GM08714 (cell line): ENCODE measurements at regions not wholly inside any gene's neighbourhood (a gene's known extent, or its start where the extent isn't known, plus 50 kb on each side); places are given as distances from the start of the nearest gene placed in this dataset.

Experiments
- H3K4me3 ChIP-seq: fragments of 200-500 bp; sonication (Bioruptor generic); 2 replicates; pipeline ENCODE4 v1.5.1; 2014; ENCODE audit warnings: mild to moderate bottlenecking, low read length, inconsistent platforms
- ZNF274 ChIP-seq: IDR thresholded peaks from 2 replicates; pipeline ENCODE4 v1.6.1; 2012; ENCODE audit warnings: mild to moderate bottlenecking, low read depth, low read length

DNA sequence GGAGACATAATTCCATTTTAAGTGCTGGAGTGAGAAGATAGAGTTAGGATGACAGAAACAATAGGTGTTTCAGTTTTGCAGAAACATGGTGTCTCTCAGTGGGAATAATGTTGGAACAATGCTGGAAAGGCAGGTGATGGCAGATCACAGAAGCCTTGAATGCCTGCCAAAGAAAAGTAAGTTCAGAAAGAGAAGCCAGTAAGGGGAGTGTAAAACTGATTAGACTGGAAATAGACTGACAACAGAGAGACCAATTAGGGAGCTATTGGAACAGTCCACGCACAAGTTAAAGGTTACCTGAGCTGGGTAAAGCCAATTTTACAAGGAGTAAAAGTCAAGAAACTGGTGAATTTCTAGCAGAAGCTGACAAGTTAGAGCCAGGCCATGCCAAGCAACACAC lies 142.9 kb downstream of the TFAP2A start:
- no peak for TF ChIP-seq ZNF274
- no peak overlapping the region for H3K4me3 ChIP-seq

DNA sequence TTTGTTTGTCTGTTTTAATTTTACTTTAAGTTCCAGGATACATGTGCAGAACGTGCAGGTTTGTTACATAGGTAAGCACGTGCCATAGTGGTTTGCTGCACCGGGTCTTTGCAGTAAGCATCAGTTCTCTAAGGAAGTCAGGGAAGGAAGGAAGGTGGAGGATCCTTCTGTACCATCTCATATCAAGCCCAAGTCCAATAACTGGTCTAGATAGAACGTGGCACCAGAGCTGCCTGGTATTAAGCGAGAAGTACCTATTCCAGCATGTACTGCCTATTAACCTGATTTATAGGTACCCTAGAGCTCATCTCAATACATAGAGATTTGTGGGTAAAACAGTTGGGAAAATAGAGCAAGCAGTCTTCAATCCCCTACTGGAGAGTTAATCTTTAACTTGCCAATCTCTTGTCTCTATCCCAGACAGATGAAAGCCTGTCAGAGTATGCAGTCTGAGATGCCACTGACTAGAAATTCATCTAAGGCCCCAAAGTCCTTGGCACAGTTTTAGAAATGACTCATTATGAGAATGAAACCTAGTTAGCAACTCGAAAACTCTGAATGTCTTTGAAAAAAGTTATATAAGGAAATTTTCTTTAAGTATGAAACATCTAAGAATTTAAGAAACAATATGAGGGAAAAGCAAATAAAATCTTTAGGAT lies 144.9 kb downstream of the TFAP2A start:
- TF ChIP-seq ZNF274: no peak

DNA sequence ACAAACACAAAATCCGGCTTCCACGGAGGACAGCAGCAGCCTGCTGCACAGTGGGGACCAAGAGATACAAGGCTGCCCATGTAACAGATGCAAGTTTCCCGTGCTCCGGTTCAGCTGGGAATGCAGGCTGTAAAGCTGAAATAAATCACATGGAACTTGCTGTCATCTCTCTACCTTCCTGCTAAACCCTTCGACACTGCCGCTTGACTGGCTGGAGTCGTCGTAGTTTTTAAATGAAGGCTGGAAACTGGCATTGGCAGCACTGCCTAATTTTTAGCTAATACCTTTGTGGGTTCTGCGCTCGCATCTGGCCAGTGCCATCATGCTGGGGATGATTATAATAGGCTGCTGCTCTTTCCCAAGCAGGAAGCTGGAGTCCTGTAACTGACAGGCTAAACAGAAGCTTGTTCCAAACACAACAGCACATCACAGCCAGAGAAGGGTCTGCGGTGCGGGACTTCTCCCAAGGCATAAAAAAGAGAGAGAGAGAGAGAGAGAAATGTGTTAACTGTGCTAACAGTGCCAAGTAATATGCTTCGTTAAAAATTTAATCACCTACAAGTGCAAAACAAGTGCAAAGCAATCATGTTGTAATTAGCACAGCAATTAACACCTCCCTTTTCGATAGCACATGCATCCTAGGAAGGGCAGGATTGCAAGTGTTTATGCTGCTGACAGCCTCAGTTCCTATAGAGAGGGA lies 146.1 kb downstream of the TFAP2A start:
- no peak for TF ChIP-seq ZNF274
- no peak overlapping the region for H3K4me3 ChIP-seq

More for the DNA sequence above, 144.9 kb downstream of the TFAP2A start:
- H3K4me3 ChIP-seq: no peak overlapping the region

DNA sequence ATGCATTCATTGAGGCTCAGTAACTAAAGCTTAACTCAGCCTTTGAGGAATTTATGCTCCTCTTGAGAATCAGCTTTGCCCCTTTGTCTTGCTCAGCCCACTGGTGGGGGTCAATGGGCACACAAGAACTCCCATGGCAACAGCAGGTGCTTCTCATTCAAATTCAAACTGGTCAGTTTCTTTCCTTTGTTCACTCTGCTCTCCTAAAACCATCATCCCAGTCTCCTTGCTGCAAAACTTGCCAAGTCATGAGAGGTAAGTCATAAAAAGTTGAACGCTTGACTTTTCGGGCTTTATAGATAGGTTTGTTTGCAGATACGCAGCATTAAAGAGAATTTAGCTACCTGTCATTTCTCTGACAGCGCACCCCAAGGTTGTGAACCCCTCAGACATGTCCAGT lies 146.8 kb downstream of the TFAP2A start:
- TF ChIP-seq ZNF274: no peak
- no peak overlapping the region for H3K4me3 ChIP-seq

DNA sequence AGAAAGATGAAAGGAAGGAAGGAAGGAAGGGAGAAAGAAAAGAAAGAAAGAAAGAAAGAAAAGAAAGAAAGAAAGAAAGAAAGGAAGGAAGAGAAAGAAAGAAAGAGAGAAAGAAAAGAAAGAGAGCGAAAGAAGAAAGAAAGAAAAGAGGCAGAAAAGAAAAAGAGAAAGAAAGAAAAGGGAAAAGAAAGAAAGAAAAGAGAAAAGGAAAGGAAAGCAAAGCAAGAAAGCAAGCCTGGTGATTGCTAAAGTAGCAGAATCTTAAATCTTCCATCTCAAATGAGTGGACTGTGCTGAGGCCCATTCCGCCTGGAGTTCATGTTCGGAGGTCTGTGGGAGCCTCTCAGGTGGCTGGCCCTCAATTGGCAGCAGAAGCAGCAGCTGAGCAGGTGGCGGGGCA lies 148.4 kb downstream of the TFAP2A start:
- TF ChIP-seq ZNF274: no peak
- no peak overlapping the region for H3K4me3 ChIP-seq

DNA sequence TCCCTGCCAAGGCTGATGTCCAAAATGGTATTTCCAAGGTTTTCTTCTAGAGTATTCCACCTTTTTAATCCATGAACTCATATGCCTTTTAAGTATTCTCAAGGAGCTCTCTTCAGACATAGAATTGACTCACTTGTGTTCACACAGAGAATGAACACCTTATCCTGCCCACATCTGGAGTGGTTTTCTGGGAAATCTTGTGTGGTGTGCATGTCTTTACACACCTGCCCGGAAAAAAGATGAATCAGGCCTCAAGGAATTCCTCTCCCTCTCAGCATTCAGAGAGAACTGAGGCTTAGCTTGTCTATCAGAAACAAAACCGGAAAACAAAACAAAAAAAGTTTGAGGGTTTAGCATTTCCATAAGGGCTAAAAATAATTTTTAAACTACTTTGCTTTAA lies 148.8 kb downstream of the TFAP2A start:
- no peak for TF ChIP-seq ZNF274
- no peak overlapping the region for H3K4me3 ChIP-seq

DNA sequence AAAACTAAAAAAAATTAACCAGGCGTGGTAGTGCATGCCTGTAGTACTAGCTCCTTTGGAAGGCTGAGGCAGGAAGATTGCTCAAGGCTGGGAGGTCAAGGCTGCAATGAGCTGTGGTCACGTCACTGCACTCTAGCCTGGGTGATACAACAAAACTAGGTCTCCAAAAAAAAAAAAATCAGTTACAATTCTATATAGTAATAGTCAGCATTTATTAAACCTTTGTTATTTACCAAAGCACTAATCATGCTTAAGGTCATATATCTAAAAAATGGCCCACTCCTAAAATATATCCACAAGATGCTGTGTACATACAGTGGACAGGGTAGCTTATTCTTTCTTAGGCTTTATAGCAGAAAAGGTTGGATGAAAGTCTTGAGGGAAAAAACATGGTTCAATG lies 152.4 kb downstream of the TFAP2A start:
- no peak overlapping the region for H3K4me3 ChIP-seq
- TF ChIP-seq ZNF274: no peak

DNA sequence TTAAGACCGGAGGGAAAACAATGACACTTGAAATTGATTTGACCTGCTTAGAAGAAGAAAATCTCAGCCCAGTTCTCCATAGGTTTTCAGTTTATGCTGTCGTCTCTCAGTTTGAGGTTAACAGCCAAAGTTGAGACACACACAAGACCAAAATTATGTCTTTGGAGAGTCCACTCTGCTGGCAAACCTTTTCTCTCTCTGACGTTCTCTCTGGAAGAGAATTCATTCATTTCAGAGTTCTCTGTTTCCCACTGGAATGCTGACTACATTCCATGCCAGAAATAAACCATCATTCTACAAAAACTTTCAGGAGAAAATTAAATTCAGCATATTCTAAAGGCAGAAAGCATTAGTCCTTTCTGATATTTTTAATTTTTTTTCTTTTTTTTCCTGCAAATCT lies 155.2 kb downstream of the TFAP2A start:
- TF ChIP-seq ZNF274: no peak
- no peak overlapping the region for H3K4me3 ChIP-seq

DNA sequence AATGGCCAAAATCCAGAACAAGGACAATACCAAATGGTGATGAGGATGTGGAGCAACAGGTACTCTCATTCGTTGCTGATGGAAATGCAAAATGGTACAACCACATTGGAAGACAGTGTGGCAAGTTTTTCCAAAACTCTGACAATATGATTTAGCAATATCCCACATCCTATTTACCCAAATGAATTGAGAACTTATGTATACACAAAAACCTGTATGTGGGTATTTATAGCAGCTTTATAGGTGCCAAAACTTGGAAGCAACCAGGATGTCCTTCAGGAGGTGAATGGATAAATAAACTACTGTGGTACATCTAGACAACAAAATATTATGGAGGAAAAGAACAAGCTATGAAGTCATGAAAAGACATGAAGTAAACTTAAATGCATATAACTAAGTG lies 156.5 kb downstream of the TFAP2A start:
- H3K4me3 ChIP-seq: no peak overlapping the region
- TF ChIP-seq ZNF274: no peak

DNA sequence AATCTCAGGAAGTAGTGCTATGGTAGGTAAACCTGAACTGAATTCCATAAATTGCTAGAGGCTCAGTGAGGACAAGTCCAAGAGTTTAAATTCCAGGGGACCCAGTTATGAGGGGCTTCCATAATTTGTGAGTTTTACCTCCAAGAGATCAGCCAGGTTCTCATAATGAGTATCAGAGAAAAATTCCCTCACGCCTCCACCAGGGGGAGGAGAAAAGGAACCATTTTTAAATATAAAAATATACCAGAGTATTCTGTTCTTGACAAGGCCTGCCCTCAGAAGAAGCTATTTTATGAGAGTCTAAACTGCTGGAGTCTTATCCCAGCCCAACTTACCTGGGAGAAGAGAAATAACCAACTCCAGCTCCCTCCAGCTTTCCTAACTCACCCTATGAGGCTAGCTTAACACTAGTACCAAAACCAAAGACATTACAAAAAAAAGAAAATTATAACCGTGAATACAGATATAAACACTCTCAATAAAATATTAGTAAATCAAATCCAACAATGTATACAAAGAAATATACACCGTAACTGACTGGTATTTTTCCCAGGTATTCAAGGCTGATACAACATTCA lies 158.7 kb downstream of the TFAP2A start:
- no peak overlapping the region for H3K4me3 ChIP-seq
- TF ChIP-seq ZNF274: no peak

DNA sequence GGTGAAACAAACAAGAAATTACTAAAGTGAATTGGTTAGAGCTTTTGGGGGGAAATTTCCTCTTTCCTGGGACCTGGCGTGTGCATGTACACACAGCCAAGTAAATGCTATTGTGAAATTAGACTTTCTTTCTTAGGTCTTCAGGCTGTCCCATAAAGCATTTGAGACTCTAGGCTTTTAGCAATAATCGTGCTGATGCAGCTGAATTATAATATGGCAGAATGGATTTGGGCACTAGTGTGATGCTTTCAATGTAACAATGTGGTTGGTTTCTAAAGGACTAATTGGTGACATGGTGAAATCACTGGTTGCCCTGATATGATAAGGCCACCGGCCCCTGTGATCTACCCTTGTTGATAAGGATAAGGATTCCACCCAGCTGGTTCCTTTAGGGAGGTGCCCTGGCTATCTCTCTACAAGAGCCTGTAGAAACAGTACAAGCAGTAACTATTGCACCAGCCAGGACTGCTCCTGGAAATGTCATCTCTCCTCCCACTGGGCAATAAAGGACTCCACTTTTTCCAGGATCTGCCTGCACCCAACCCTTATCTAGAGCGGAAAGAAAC lies 164.1 kb downstream of the TFAP2A start:
- TF ChIP-seq ZNF274: no peak
- H3K4me3 ChIP-seq: no peak overlapping the region

DNA sequence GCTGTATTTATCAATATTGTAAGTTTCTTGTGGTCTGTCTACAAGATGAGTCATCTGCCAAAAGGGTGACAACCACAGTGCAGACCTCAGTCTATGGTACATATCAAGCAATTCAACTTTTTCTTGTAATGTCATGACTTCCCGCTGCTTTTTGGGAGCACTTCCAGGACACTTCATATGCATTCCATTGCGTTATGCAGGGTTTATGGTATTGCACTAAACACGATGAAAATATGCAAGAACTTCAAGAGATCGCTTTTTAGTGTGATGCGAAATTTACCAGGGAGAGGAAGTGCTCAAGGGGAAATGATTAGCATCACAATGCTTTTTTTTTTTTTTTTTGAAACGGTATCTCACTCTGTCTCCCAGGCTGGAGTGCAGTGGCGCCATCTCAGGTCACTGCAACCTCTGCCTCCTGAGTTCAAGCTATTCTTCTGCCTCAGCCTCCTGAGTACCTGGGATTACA lies 166.5 kb downstream of the TFAP2A start:
- TF ChIP-seq ZNF274: no peak
- H3K4me3 ChIP-seq: no peak overlapping the region

DNA sequence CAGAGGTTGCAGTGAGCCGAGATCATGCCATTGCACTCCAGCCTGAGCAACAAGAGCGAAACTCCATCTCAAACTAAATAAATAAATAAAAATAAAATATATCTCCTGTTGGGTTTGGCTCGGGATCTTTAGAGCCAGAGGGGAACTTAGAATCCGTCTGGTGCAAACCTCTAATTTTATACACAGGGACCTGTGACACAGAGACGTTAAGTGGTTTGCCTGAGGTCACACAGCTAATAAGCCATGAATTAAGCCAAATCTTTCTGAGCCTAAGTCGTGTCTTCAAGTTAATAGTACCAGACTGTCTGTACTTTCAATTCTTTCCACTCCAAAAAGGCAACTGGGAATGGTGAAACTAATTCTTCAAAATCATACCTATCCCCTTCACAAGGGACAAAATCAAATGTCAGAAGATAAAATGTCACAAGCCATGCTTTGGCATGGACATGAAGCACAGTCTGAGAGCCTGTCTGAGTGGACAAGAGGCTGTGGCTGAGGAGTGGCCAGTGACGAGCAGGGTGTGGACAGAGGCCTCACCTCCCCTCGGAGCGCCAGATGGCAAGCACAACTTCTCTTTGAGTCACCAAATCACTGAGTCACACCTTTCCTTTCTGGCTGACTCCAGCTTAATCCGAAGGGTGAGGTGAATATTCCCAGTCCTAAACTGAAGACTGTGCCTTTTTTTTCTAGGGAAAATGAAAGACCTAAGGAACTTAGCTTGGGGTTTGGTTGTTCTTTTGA lies 177.4 kb downstream of the TFAP2A start:
- no peak for TF ChIP-seq ZNF274
- H3K4me3 ChIP-seq: no peak overlapping the region

DNA sequence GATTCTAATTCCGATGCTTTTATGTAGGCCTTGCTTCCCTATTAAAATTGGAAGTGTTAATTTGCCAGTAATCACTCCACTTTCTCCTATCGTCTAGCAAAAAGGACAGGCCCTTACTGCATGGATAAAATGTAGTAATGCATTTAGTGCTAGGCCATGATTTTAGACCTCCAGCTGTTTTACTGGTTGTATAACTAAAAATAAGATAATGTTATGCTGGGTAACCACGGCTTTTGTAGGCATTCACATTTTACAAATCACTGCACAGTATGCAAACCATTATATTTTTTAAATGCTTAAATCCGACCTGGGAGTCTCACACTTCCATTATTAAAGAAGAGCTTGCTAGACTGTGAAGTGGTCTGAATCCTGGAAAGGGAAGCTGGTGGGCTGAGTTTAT lies 179.5 kb downstream of the TFAP2A start:
- no peak for TF ChIP-seq ZNF274
- no peak overlapping the region for H3K4me3 ChIP-seq

DNA sequence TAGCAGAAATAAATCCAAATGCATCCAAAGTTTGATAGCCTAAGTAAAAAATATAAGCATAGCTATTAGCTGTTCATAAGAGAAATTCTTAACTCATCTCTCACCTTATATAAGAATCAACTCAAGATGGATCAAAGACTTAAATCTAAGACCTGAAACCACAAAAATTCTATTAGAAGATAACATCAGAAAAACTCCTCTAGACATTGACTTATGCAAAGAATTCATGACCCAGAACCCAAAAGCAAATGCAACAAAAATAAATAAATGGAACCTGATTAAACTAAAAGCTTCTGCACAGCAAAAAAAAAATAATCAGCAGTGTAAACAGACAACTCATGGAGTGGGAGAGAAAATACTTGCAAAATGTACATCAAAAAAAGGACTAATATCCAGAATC lies 184.3 kb downstream of the TFAP2A start:
- TF ChIP-seq ZNF274: no peak
- no peak overlapping the region for H3K4me3 ChIP-seq
